Progenitor cell of endocrine pancreas (in vitro differentiated cells): ENCODE measurements at regions not wholly inside any gene's neighbourhood (a gene's known extent, or its start where the extent isn't known, plus 50 kb on each side); places are given as distances from the start of the nearest gene placed in this dataset.

Experiments
- DNase-seq: peaks from one replicate; pipeline ENCODE4 v3.0.0; 2021; ENCODE audit warnings: low spot score; ENCODE audit not compliant: unreplicated experiment
- H3K27ac Mint-ChIP-seq: 2 replicates; pipeline ENCODE4 v1.8.0; 2021; ENCODE audit warnings: mild to moderate bottlenecking, moderate library complexity, mixed read lengths
- H3K27me3 Mint-ChIP-seq: 2 replicates; pipeline ENCODE4 v1.8.0; 2021; ENCODE audit warnings: mixed read lengths
- H3K36me3 Mint-ChIP-seq: 2 replicates; pipeline ENCODE4 v1.8.0; 2022; ENCODE audit warnings: mixed read lengths; ENCODE audit not compliant: insufficient read depth
- H3K4me1 Mint-ChIP-seq: 2 replicates; pipeline ENCODE4 v1.8.0; 2021; ENCODE audit warnings: low read depth, mixed read lengths
- H3K4me3 Mint-ChIP-seq: 2 replicates; pipeline ENCODE4 v1.8.0; 2021; ENCODE audit warnings: low read depth, mild to moderate bottlenecking, moderate library complexity, mixed read lengths
- H3K9me3 Mint-ChIP-seq: 2 replicates; pipeline ENCODE4 v1.8.0; 2021; ENCODE audit warnings: low read depth, mixed read lengths
- TF ChIP-seq, protein P1 (sequence below): fragments of 200-600 bp; sonication (generic); IDR thresholded peaks from one replicate; pipeline ENCODE4 v1.5.0; 2021; ENCODE audit warnings: antibody characterized with exemption, mild to moderate bottlenecking; ENCODE audit not compliant: unreplicated experiment

GRCh38 chr1:204806943-204807687, 63.5 kb upstream of the NFASC start:
- Mint-ChIP-seq H3K4me3 (peak overlapping the region; percentile 81), H3K4me1 (peaks cover 2% of the 10 kb centered on the region), H3K9me3 (no peaks in the 10 kb centered on the region), H3K36me3 (no peaks in the 10 kb centered on the region), H3K27ac (no peak overlapping the region), H3K27me3 (peaks cover 13% of the 10 kb centered on the region)
- TF ChIP-seq, protein P1, sequence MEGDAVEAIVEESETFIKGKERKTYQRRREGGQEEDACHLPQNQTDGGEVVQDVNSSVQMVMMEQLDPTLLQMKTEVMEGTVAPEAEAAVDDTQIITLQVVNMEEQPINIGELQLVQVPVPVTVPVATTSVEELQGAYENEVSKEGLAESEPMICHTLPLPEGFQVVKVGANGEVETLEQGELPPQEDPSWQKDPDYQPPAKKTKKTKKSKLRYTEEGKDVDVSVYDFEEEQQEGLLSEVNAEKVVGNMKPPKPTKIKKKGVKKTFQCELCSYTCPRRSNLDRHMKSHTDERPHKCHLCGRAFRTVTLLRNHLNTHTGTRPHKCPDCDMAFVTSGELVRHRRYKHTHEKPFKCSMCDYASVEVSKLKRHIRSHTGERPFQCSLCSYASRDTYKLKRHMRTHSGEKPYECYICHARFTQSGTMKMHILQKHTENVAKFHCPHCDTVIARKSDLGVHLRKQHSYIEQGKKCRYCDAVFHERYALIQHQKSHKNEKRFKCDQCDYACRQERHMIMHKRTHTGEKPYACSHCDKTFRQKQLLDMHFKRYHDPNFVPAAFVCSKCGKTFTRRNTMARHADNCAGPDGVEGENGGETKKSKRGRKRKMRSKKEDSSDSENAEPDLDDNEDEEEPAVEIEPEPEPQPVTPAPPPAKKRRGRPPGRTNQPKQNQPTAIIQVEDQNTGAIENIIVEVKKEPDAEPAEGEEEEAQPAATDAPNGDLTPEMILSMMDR, result peak; percentile 99
- DNase-seq, result peak; percentile 87

DNA sequence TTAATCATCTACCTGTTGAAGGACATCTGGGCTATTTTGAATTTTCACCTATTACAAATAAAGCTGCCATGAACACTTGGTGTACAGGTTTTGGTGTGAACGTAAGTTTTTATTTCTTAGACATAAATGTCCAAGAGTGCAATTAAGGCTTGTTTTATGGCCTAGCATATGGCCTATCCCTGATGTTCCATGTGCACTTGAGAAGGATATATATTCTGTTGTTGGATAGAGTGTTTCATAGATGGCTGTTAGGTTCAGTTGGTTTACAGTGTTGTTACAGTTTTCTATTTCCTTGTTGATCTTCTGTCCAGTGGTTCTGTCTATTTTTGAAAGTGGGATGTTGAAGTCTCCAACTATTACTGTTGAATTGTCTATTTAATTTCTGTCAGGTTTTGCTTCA, 61.2 kb upstream of the NFASC start:
- TF ChIP-seq, protein P1, result no peak
- no peaks in the 10 kb centered on the region for H3K36me3 Mint-ChIP-seq
- H3K4me1 Mint-ChIP-seq, result peaks cover 2% of the 10 kb centered on the region
- no peak overlapping the region for H3K27ac Mint-ChIP-seq
- no peak overlapping the region for H3K4me3 Mint-ChIP-seq
- no peak for DNase-seq
- peaks cover 8% of the 10 kb centered on the region for H3K27me3 Mint-ChIP-seq
- H3K9me3 Mint-ChIP-seq, result no peaks in the 10 kb centered on the region

DNA sequence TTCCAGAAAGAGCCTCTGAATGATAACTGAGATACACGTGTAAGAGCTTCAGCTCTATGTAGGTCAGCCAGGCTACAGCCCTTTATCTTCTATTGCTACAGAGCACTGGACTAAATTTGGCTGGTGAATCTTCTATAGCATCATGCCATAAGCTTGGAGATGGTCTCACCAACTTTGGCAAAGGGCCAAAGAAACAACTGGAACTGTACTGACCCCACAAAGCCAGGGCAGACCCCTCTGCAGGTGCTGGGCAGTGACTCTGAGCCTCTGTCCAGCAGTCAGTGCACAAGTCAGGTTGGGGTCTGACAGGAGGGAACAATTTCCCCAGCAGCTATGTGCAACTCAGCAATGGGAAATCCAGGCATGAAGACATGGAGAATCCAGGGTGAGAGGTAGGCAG, 57.8 kb upstream of the NFASC start:
- Mint-ChIP-seq H3K4me1 (peaks cover 2% of the 10 kb centered on the region), H3K9me3 (no peaks in the 10 kb centered on the region), H3K27ac (no peak overlapping the region), H3K4me3 (no peak overlapping the region), H3K36me3 (no peaks in the 10 kb centered on the region), H3K27me3 (peaks cover 8% of the 10 kb centered on the region)
- DNase-seq, result no peak
- TF ChIP-seq, protein P1, result no peak

DNA sequence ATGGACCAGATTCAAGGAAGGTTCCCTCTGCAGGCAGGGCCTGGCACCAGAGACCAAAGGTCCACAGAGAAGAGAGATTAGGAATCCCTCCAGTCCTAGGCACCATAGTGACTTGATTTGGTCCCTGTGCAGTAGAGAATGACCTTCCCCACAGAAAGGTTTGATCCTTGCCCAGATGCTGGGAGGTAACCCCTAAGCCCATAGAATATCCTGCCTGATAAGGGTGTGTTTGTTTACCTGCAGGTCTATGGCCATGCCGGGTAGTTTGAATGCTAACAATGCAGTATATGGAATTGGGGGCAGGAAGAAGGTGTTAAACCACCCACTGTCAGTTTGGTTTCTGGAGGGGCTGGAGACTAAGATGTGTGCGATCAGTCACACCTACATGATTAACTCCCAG, 57.1 kb upstream of the NFASC start:
- TF ChIP-seq, protein P1, result no peak
- no peaks in the 10 kb centered on the region for H3K9me3 Mint-ChIP-seq
- H3K4me1 Mint-ChIP-seq, result no peaks in the 10 kb centered on the region
- no peaks in the 10 kb centered on the region for H3K36me3 Mint-ChIP-seq
- peaks cover 8% of the 10 kb centered on the region for H3K27me3 Mint-ChIP-seq
- no peak for DNase-seq
- no peak overlapping the region for H3K27ac Mint-ChIP-seq
- H3K4me3 Mint-ChIP-seq, result no peak overlapping the region

DNA sequence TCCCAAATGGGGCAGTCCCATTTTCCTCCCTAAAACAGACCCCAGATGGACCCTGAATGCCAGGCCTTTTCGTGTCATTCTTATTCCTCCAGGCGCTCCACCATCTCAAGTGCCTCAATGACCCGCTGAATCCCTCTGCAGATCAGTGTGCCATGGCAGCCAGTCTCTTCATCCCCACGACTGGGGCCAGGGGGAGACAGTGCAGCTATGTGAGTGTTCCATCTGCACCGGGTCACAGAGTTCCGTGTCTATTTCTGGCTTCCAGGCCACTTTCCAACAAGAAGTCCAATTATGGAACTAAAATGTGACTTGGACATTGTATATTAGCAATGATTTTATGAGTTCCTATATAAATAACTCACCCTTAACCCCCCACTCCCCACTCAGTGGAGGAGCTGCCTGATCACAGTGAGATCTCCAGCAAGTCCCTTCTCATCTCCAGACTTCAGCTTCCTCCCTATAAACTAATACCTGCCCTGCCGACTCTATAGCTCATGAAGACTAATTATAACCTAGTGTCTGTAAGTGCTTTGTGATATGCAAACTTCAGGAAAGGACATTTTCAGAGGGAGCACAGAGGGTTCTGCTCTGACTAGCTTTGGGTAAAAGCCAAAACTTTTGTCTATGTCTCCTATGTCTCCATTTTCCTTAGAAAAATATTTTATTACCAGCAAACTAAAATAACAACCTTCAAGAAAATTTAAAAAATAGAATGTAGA, 56.3 kb upstream of the NFASC start:
- no peak overlapping the region for H3K27ac Mint-ChIP-seq
- H3K4me1 Mint-ChIP-seq, result no peaks in the 10 kb centered on the region
- H3K36me3 Mint-ChIP-seq, result no peaks in the 10 kb centered on the region
- H3K27me3 Mint-ChIP-seq, result peaks cover 8% of the 10 kb centered on the region
- DNase-seq, result no peak
- no peaks in the 10 kb centered on the region for H3K9me3 Mint-ChIP-seq
- TF ChIP-seq, protein P1, result no peak
- no peak overlapping the region for H3K4me3 Mint-ChIP-seq
